GM12878 (cell line): ENCODE measurements at regions not wholly inside any gene's neighbourhood (a gene's known extent, or its start where the extent isn't known, plus 50 kb on each side); places are given as distances from the start of the nearest gene placed in this dataset.

Experiments used
- ATAC-seq: fragments of 200-7000 bp; cut with Tn5 transposase; 3 replicates; pipeline ENCODE4 v1.9.1; 2020; ENCODE audit warnings: mild to moderate bottlenecking, moderate library complexity
- BruUV-seq: library from RNA; stranded (reverse); fragments of 400-500 nt; replicated peaks from 2 replicates; lab custom pipeline; 2021; lab: Mats Ljungman, UMichigan
- CTCF ChIA-PET: fragments of 300-600 bp; sonication (Branson Sonifier 250); formaldehyde crosslinking; extraction: SDS; loops from one replicate; lab custom pipeline; 2021; ENCODE audit warnings: inconsistent platforms; lab: Yijun Ruan, JAX
- POLR2A ChIA-PET: fragments of 350-600 bp; formaldehyde crosslinking; extraction: SDS; loops from one replicate; lab custom pipeline; 2021; ENCODE audit warnings: inconsistent platforms; lab: Charles Lee
- RAD21 ChIA-PET: fragments of 300-600 bp; sonication (Branson Sonifier 250); formaldehyde crosslinking; loops from one replicate; lab custom pipeline; 2023; ENCODE audit warnings: antibody characterized with exemption; ENCODE audit not compliant: unreplicated experiment; lab: Charles Lee
- SMC1A ChIA-PET: fragments of 300-600 bp; sonication (Branson Sonifier 250); formaldehyde crosslinking; loops from one replicate; lab custom pipeline; 2023; ENCODE audit not compliant: unreplicated experiment, uncharacterized antibody; lab: Charles Lee
- DNase-seq: peaks from one replicate; pipeline ENCODE4 v3.0.0-alpha.2; 2011; ENCODE audit warnings: low read depth, low spot score
- FAIRE-seq: peaks from 3 replicates; lab custom pipeline; 2011; peaks lifted over from hg19 to GRCh38; lab: Jason Lieb, UNC
- H2AFZ ChIP-seq: 2 replicates; pipeline ENCODE4 v1.6.0; 2011; ENCODE audit warnings: low read depth, low read length, control low read depth; ENCODE audit not compliant: control insufficient read depth
- H3K27ac ChIP-seq: 2 replicates; pipeline ENCODE4 v1.5.1; 2011; ENCODE audit warnings: control low read depth; ENCODE audit not compliant: control insufficient read depth, insufficient read depth
- H3K27me3 ChIP-seq, 2 experiments: replicated peaks in 1 of 2; 2 replicates each; pipeline versions ENCODE4 v1.6.0 to v1.6.1; 2011; ENCODE audit warnings: low read length in 1 of 2; ENCODE audit not compliant: control insufficient read depth in 2 of 2, insufficient read depth in 2 of 2
- H3K36me3 ChIP-seq, 2 experiments: 2 replicates each; pipeline ENCODE4 v1.5.1; 2011; ENCODE audit warnings: low read length in 1 of 2; ENCODE audit not compliant: control insufficient read depth in 2 of 2, insufficient read depth in 2 of 2
- H3K4me1 ChIP-seq: 2 replicates; pipeline ENCODE4 v1.6.1; 2011; ENCODE audit warnings: mild to moderate bottlenecking, low read length, moderate library complexity, mixed read lengths; ENCODE audit not compliant: control insufficient read depth, insufficient read depth
- H3K4me2 ChIP-seq: 2 replicates; pipeline ENCODE4 v1.6.0; 2011; ENCODE audit warnings: control low read depth; ENCODE audit not compliant: control insufficient read depth, insufficient read depth
- H3K4me3 ChIP-seq: fragments of 200-600 bp; sonication (generic); 2 replicates; pipeline ENCODE4 v1.5.1; 2016
- H3K79me2 ChIP-seq: 2 replicates; pipeline ENCODE4 v1.6.0; 2011; ENCODE audit warnings: low read length; ENCODE audit not compliant: control insufficient read depth, insufficient read depth
- H3K9ac ChIP-seq: 2 replicates; pipeline ENCODE4 v1.8.0; 2011; ENCODE audit warnings: low read length, control low read depth, mixed read lengths; ENCODE audit not compliant: control insufficient read depth, insufficient read depth
- H3K9me3 ChIP-seq: replicated peaks from 3 replicates; pipeline ENCODE4 v1.5.1; 2011; ENCODE audit warnings: mild to moderate bottlenecking, low read length; ENCODE audit not compliant: control insufficient read depth, insufficient read depth
- H4K20me1 ChIP-seq: 2 replicates; pipeline ENCODE4 v1.6.0; 2011; ENCODE audit not compliant: control insufficient read depth, insufficient read depth
- ASH2L ChIP-seq: fragments of 300-600, 200-600 bp; sonication (generic); IDR thresholded peaks from 2 replicates; pipeline ENCODE4 v1.6.1; 2017; ENCODE audit warnings: low read depth, mild to moderate bottlenecking, borderline replicate concordance
- CUX1 ChIP-seq: IDR thresholded peaks from 2 replicates; pipeline ENCODE4 v1.6.1; 2012; ENCODE audit warnings: improper control_type of control experiment, low read depth, low read length; ENCODE audit not compliant: insufficient replicate concordance
- E2F8 ChIP-seq: fragments of 450-650 bp; IDR thresholded peaks from 2 replicates; pipeline ENCODE4 v1.6.1; 2018; ENCODE audit warnings: mild to moderate bottlenecking, low read depth, moderate library complexity; ENCODE audit not compliant: partially characterized antibody
- JUND ChIP-seq: IDR thresholded peaks from 2 replicates; pipeline ENCODE4 v1.6.1; 2012; ENCODE audit warnings: low read depth, mild to moderate bottlenecking, low read length, improper control_type of control experiment, moderate library complexity
- KLF5 ChIP-seq: fragments of 450-650 bp; IDR thresholded peaks from 2 replicates; pipeline ENCODE4 v1.6.1; 2014; ENCODE audit warnings: mild to moderate bottlenecking; ENCODE audit not compliant: partially characterized antibody
- MYC ChIP-seq: IDR thresholded peaks from 2 replicates; pipeline ENCODE4 v1.6.1; 2011; ENCODE audit warnings: mild to moderate bottlenecking, low read length, moderate library complexity, inconsistent platforms; ENCODE audit not compliant: insufficient read depth, insufficient replicate concordance, insufficient read length, severe bottlenecking
- NRF1 ChIP-seq: conservative IDR thresholded peaks from 2 replicates; pipeline ENCODE4 v1.6.1; 2011; ENCODE audit warnings: mild to moderate bottlenecking, low read depth, low read length, improper control_type of control experiment
- RAD51 ChIP-seq: fragments of 450-650 bp; IDR thresholded peaks from 2 replicates; pipeline ENCODE4 v1.6.1; 2016; ENCODE audit warnings: moderate library complexity, mild to moderate bottlenecking, inconsistent platforms
- RELA ChIP-seq: fragments of 450-650 bp; IDR thresholded peaks from 2 replicates; pipeline ENCODE4 v1.8.0; 2014; ENCODE audit warnings: borderline replicate concordance; ENCODE audit not compliant: partially characterized antibody
- SMARCA5 ChIP-seq: fragments of 450-650 bp; IDR thresholded peaks from 2 replicates; pipeline ENCODE4 v1.6.1; 2017; ENCODE audit warnings: mild to moderate bottlenecking
- TARDBP ChIP-seq: IDR thresholded peaks from 2 replicates; pipeline ENCODE4 v1.6.1; 2016; ENCODE audit warnings: borderline replicate concordance
- WGBS: methylation state at CpG from one replicate; pipeline ENCODE4 v1.1.6; 2016; ENCODE audit warnings: low lambda C conversion rate; ENCODE audit not compliant: insufficient replicate concordance, insufficient coverage; ENCODE audit errors: missing lambda C conversion rate; 5-methylcytosine and 5-hydroxymethylcytosine counted together
- in situ Hi-C: fragments of 300-500 bp; cut with MboI; formaldehyde crosslinking; loops from 9 replicates; pipeline ENCODE4 v1.14.3; 2018; ENCODE audit warnings: mixed read lengths
- intact Hi-C: fragments of 100-400 bp; cut with micrococcal nuclease; formaldehyde crosslinking; loops from one replicate; pipeline ENCODE4 v1.14.2; 2022; ENCODE audit not compliant: unreplicated experiment
- TF ChIP-seq, protein P1 (sequence below): fragments of 450-650 bp; IDR thresholded peaks from 2 replicates; pipeline ENCODE4 v1.6.1; 2016; ENCODE audit warnings: mild to moderate bottlenecking
- TF ChIP-seq, protein P2 (sequence below): IDR thresholded peaks from 2 replicates; pipeline ENCODE4 v1.6.1; 2011; ENCODE audit warnings: borderline replicate concordance, low read depth, mild to moderate bottlenecking, moderate library complexity, mixed read lengths, low read length; ENCODE audit not compliant: insufficient read depth; ENCODE audit errors: extremely low read length

GRCh38 chr1:181318858-181319235, 164.5 kb upstream of the CACNA1E start (continued):
- TF ChIP-seq E2F8: no peak

DNA sequence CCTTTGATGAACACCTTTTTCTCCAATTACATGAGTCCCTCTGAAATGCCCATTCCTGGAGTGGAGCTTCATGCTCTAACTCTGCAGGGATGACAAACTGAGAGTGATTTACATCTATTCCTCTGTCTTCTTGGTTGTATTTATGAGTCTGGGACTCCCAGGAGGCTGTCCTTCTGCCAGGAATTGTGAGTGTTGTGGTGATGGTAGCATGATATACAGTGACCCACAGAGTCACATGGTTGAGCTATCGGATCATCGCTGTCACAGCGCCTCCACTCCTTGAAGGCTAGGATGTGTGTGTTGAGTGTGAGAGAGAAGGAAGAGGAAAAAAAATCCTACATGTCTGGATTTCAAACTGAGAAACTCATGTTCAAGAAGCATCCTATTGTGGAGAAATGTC, 163.4 kb upstream of the CACNA1E start:
- CTCF ChIA-PET: no interaction called here
- H3K9me3 ChIP-seq: no peaks in the 10 kb centered on the region
- H3K27me3 ChIP-seq: peaks cover 11 to 23% of the 10 kb centered on the region in 2 experiments
- H3K4me2 ChIP-seq: no peak overlapping the region
- intact Hi-C loops: loop anchor here (5.0 kb wide), 1 partner anchor 102 kb away; no protein-coding TSS in a partner anchor
- no peak overlapping the region for H3K9ac ChIP-seq
- SMC1A ChIA-PET: interaction anchor here (1.3 kb wide), 1 partner anchor 9 kb away, joined by 3 read pairs; no protein-coding TSS in a partner anchor
- POLR2A ChIA-PET: no interaction called here
- FAIRE-seq: no peak
- no peak overlapping the region for H3K4me3 ChIP-seq
- H3K27ac ChIP-seq: no peak overlapping the region
- no peaks in the 10 kb centered on the region for H3K79me2 ChIP-seq
- DNase-seq: no peak
- BruUV-seq: no TSS peak
- H3K36me3 ChIP-seq: no peaks in the 10 kb centered on the region
- no peaks in the 10 kb centered on the region for H3K4me1 ChIP-seq
- H2AFZ ChIP-seq: no peak overlapping the region
- WGBS: 92% methylated on average over 3 of the region's 3 CpGs
- ATAC-seq: no peak
- no peaks in the 10 kb centered on the region for H4K20me1 ChIP-seq
- in situ Hi-C loops: no loop called here
- RAD21 ChIA-PET: no interaction called here
- TF ChIP-seq KLF5: no peak
- TF ChIP-seq JUND: no peak
- TF ChIP-seq, protein P1, sequence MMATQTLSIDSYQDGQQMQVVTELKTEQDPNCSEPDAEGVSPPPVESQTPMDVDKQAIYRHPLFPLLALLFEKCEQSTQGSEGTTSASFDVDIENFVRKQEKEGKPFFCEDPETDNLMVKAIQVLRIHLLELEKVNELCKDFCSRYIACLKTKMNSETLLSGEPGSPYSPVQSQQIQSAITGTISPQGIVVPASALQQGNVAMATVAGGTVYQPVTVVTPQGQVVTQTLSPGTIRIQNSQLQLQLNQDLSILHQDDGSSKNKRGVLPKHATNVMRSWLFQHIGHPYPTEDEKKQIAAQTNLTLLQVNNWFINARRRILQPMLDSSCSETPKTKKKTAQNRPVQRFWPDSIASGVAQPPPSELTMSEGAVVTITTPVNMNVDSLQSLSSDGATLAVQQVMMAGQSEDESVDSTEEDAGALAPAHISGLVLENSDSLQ: no peak
- TF ChIP-seq, protein P2, sequence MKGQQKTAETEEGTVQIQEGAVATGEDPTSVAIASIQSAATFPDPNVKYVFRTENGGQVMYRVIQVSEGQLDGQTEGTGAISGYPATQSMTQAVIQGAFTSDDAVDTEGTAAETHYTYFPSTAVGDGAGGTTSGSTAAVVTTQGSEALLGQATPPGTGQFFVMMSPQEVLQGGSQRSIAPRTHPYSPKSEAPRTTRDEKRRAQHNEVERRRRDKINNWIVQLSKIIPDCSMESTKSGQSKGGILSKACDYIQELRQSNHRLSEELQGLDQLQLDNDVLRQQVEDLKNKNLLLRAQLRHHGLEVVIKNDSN: no peak
- no peak for TF ChIP-seq MYC
- no peak for TF ChIP-seq ASH2L
- TF ChIP-seq SMARCA5: no peak
- TF ChIP-seq CUX1: no peak
- TF ChIP-seq RAD51: no peak
- no peak for TF ChIP-seq TARDBP
- no peak for TF ChIP-seq RELA
- TF ChIP-seq NRF1: no peak
